Esophagus squamous epithelium (tissue), 5 donors: ENCODE measurements at regions not wholly inside any gene's neighbourhood (a gene's known extent, or its start where the extent isn't known, plus 50 kb on each side); places are given as distances from the start of the nearest gene placed in this dataset.
"Not testable (repeated sequence)": the region's sequence is repeated elsewhere in the genome, so short reads cannot be mapped to it uniquely, and the experiment has no call there.

Source experiments
- DNase-seq: peaks from one replicate; lab custom pipeline; 2025; lab: John Stamatoyannopoulos, UW
- H3K27ac ChIP-seq, 4 donors: fragments of 200-600 bp; sonication (generic); one replicate each; pipeline ENCODE4 v1.5.1; 2016 to 2019; ENCODE audit warnings: mild to moderate bottlenecking in 1 of 4
- H3K27me3 ChIP-seq, 4 donors: fragments of 200-600 bp; sonication (generic); 1 replicate in 3 of 4; 2 replicates in 1 of 4; pipeline versions ENCODE4 v1.5.1 to v1.6.0; 2017 to 2021; ENCODE audit warnings: antibody characterized with exemption in 1 of 4
- H3K36me3 ChIP-seq, 3 donors: fragments of 200-600 bp; sonication (generic); one replicate each; pipeline ENCODE4 v1.5.1; 2016 to 2019
- H3K4me1 ChIP-seq, 3 donors: fragments of 200-600 bp; sonication (generic); one replicate each; pipeline ENCODE4 v1.5.1; 2017 to 2019
- H3K4me3 ChIP-seq, 4 donors: fragments of 200-600 bp; sonication (generic); 1 replicate in 3 of 4; 2 replicates in 1 of 4; pipeline ENCODE4 v1.5.1; 2016 to 2019; ENCODE audit warnings: mild to moderate bottlenecking in 2 of 4, moderate library complexity in 1 of 4
- H3K9me3 ChIP-seq, 3 donors: fragments of 200-600 bp; sonication (generic); one replicate each; pipeline ENCODE4 v1.5.1; 2016 to 2019
- CTCF ChIP-seq, 6 experiments: fragments of 450-650 bp in 4 of 6; fragments of 200-600 bp in 2 of 6; sonication (generic) in 2 of 6; IDR thresholded peaks; one replicate each; pipeline ENCODE4 v1.5.1; 2016 to 2019; ENCODE audit warnings: antibody characterized with exemption in 6 of 6, mild to moderate bottlenecking in 4 of 6, moderate library complexity in 4 of 6
- POLR2A ChIP-seq, 4 donors: fragments of 450-650 bp; IDR thresholded peaks; one replicate each; pipeline ENCODE4 v1.6.1; 2017; ENCODE audit warnings: antibody characterized with exemption in 4 of 4, mild to moderate bottlenecking in 4 of 4, moderate library complexity in 3 of 4
- WGBS, 2 donors: methylation state at CpG; one replicate each; pipeline ENCODE4 v1.1.5; 2018; 5-methylcytosine and 5-hydroxymethylcytosine counted together
- intact Hi-C: fragments of 100-400 bp; cut with DNase I; formaldehyde crosslinking; loops from one replicate; pipeline ENCODE4 v1.15.0; 2022
- donor health status: DM: yes; HTN: yes; CAD: no.

- intact Hi-C loops, result no loop called here
- DNase-seq, result no peak
- Histone ChIP-seq H3K9me3 (no peaks in the 10 kb centered on the region), H3K36me3 (no peaks in the 10 kb centered on the region), H3K27me3 (no peaks in the 10 kb centered on the region), H3K4me3 (no peak overlapping the region), H3K4me1 (no peaks in the 10 kb centered on the region), H3K27ac (no peak overlapping the region)
- TF ChIP-seq CTCF (IDR thresholded peaks at IDR 0.05), result no peak
- TF ChIP-seq POLR2A (IDR thresholded peaks at IDR 0.05), result no peak
- 69 to 73% methylated on average over 1 of the region's 1 CpG for WGBS, 2 donors
Measured at GRCh38 chr4:127469542-127469941, 163.2 kb upstream of the INTU start.

GRCh38 chr4:127469959-127470809, 162.6 kb upstream of the INTU start:
- no peaks in the 10 kb centered on the region for H3K4me1 ChIP-seq
- H3K4me3 ChIP-seq, result no peak overlapping the region
- H3K9me3 ChIP-seq, result no peaks in the 10 kb centered on the region
- no peak for DNase-seq
- 90 to 93% methylated on average over 28 to 30 of the region's 31 CpGs for WGBS, 2 donors
- TF ChIP-seq CTCF (IDR thresholded peaks at IDR 0.05), result no peak
- TF ChIP-seq POLR2A (IDR thresholded peaks at IDR 0.05), result no peak
- no peak overlapping the region for H3K27ac ChIP-seq
- H3K36me3 ChIP-seq, result no peaks in the 10 kb centered on the region
- intact Hi-C loops, result no loop called here
- H3K27me3 ChIP-seq, result no peaks in the 10 kb centered on the region

- intact Hi-C loops, H3K9me3 ChIP-seq, H3K36me3 ChIP-seq, H3K27me3 ChIP-seq, DNase-seq, H3K4me3 ChIP-seq, H3K27ac ChIP-seq, H3K4me1 ChIP-seq: not testable (repeated sequence)
- WGBS, 2 donors, result 82 to 98% methylated on average over 3 of the region's 3 CpGs
Measured at GRCh38 chr4:127478271-127478670, 154.5 kb upstream of the INTU start.

GRCh38 chr4:127479031-127479622, 153.6 kb upstream of the INTU start:
- H3K36me3 ChIP-seq, result no peaks in the 10 kb centered on the region
- DNase-seq, result no peak
- no peaks in the 10 kb centered on the region for H3K27me3 ChIP-seq
- no peaks in the 10 kb centered on the region for H3K4me1 ChIP-seq
- H3K27ac ChIP-seq, result no peak overlapping the region
- intact Hi-C loops, result no loop called here
- no peak overlapping the region for H3K4me3 ChIP-seq
- no peaks in the 10 kb centered on the region for H3K9me3 ChIP-seq
- TF ChIP-seq POLR2A (IDR thresholded peaks at IDR 0.05), result no peak
- TF ChIP-seq CTCF (IDR thresholded peaks at IDR 0.05), result peak in 3 of 6 experiments; percentile 29 to 44 (median 42)

- DNase-seq, result no peak
- TF ChIP-seq CTCF (IDR thresholded peaks at IDR 0.05) (no peak), POLR2A (IDR thresholded peaks at IDR 0.05) (no peak)
- WGBS, 2 donors, result 73 to 81% methylated on average over 1 of the region's 1 CpG
- Histone ChIP-seq H3K4me1 (no peaks in the 10 kb centered on the region), H3K27ac (no peak overlapping the region), H3K27me3 (no peaks in the 10 kb centered on the region), H3K36me3 (no peaks in the 10 kb centered on the region), H3K4me3 (no peak overlapping the region), H3K9me3 (no peaks in the 10 kb centered on the region)
- intact Hi-C loops, result no loop called here
Measured at GRCh38 chr4:127482049-127482448, 150.7 kb upstream of the INTU start.
